Epithelial cell of prostate (primary cell): ENCODE measurements at regions not wholly inside any gene's neighbourhood (a gene's known extent, or its start where the extent isn't known, plus 50 kb on each side); places are given as distances from the start of the nearest gene placed in this dataset.
"Not testable (repeated sequence)": the region's sequence is repeated elsewhere in the genome, so short reads cannot be mapped to it uniquely, and the experiment has no call there.

Experiments used
- DNase-seq: peaks from one replicate; pipeline ENCODE4 v3.0.0-alpha.2; 2011; ENCODE audit warnings: low read depth, low spot score
- H3K27ac ChIP-seq: fragments of 450-650 bp; 2 replicates; pipeline ENCODE4 v1.5.1; 2017; ENCODE audit warnings: mild to moderate bottlenecking

GRCh38 chr2:111282162-111282561, 161.4 kb downstream of the BCL2L11 start:
- H3K27ac ChIP-seq, DNase-seq: not testable (repeated sequence)

GRCh38 chr2:111287646-111288568, 167.2 kb downstream of the BCL2L11 start:
- DNase-seq, result peak; percentile 90
- not testable (repeated sequence) for H3K27ac ChIP-seq

- not testable (repeated sequence) for DNase-seq
Observed at GRCh38 chr2:111290370-111290769, 169.7 kb downstream of the BCL2L11 start.

GRCh38 chr2:111291566-111291965, 170.9 kb downstream of the BCL2L11 start:
- not testable (repeated sequence) for DNase-seq, H3K27ac ChIP-seq

More at GRCh38 chr2:111290370-111290769, 169.7 kb downstream of the BCL2L11 start:
- H3K27ac ChIP-seq, result not testable (repeated sequence)

- H3K27ac ChIP-seq, DNase-seq: not testable (repeated sequence)
Observed at GRCh38 chr2:111292232-111292968, 171.7 kb downstream of the BCL2L11 start.

GRCh38 chr2:111294699-111295098, 174.0 kb downstream of the BCL2L11 start:
- DNase-seq, H3K27ac ChIP-seq: not testable (repeated sequence)

GRCh38 chr2:111296122-111296804, 175.5 kb downstream of the BCL2L11 start:
- not testable (repeated sequence) for H3K27ac ChIP-seq, DNase-seq

- not testable (repeated sequence) for H3K27ac ChIP-seq, DNase-seq
Observed at GRCh38 chr2:111297128-111297527, 176.4 kb downstream of the BCL2L11 start.

GRCh38 chr2:111298927-111299326, 178.2 kb downstream of the BCL2L11 start:
- not testable (repeated sequence) for H3K27ac ChIP-seq, DNase-seq

GRCh38 chr2:111299635-111300034, 178.9 kb downstream of the BCL2L11 start:
- not testable (repeated sequence) for H3K27ac ChIP-seq, DNase-seq

- H3K27ac ChIP-seq, DNase-seq: not testable (repeated sequence)
Observed at GRCh38 chr2:111301677-111302076, 181.0 kb downstream of the BCL2L11 start.

GRCh38 chr2:111302397-111303218, 181.9 kb downstream of the BCL2L11 start:
- not testable (repeated sequence) for DNase-seq, H3K27ac ChIP-seq

GRCh38 chr2:111307302-111307701, 186.6 kb downstream of the BCL2L11 start:
- not testable (repeated sequence) for DNase-seq, H3K27ac ChIP-seq

GRCh38 chr2:111309231-111310075, 188.7 kb downstream of the BCL2L11 start:
- not testable (repeated sequence) for DNase-seq, H3K27ac ChIP-seq

GRCh38 chr2:111310395-111310794, 189.7 kb downstream of the BCL2L11 start:
- H3K27ac ChIP-seq, result not testable (repeated sequence)

GRCh38 chr2:111311568-111311967, 190.9 kb downstream of the BCL2L11 start:
- not testable (repeated sequence) for H3K27ac ChIP-seq, DNase-seq

More at GRCh38 chr2:111310395-111310794, 189.7 kb downstream of the BCL2L11 start:
- DNase-seq, result not testable (repeated sequence)

- not testable (repeated sequence) for DNase-seq, H3K27ac ChIP-seq
Observed at GRCh38 chr2:111312897-111313607, 192.3 kb downstream of the BCL2L11 start.

GRCh38 chr2:111313711-111314110, 193.0 kb downstream of the BCL2L11 start:
- not testable (repeated sequence) for H3K27ac ChIP-seq, DNase-seq
